ENCODE measurements at regions not wholly inside any gene's neighbourhood (a gene's known extent, or its start where the extent isn't known, plus 50 kb on each side); places are given as distances from the start of the nearest gene placed in this dataset.

GRCh38 chrX:152072236-152072635 lies 66.1 kb downstream of the MAGEA10 start:
- WGBS (ENCODE audit: insufficient coverage, low coverage, missing lambda C conversion rate) = 45% methylated on average over 4 of the region's 4 CpGs
- ATAC-seq (peak; percentile 53), FAIRE-seq (peak; percentile 52), DNase-seq (ENCODE audit: extremely low read depth in 1 of 4, low spot score in 3 of 4) (peak in 3 of 4 experiments; percentile 4 to 22 (median 16))
- intact Hi-C loops (cut with micrococcal nuclease) (no loop called here), in situ Hi-C loops (cut with MboI) (no loop called here)
- Histone ChIP-seq H3K27ac (ENCODE audit: extremely low read depth, low read depth, low read length) (no peak overlapping the region), H2AFZ (ENCODE audit: low read depth, low read length) (peak overlapping the region; percentile 32; the same call in 1 of the 2 replicates), H3K4me2 (ENCODE audit: insufficient read depth, low read length) (no peak overlapping the region), H3K4me1 (replicated peaks in 1 of 2; ENCODE audit: control insufficient read depth in 2 of 2, insufficient read depth in 2 of 2, low read length in 2 of 2) (no peaks in the 10 kb centered on the region; a peak in 1 of 5 replicates), H3K9me1 (ENCODE audit: control insufficient read depth, insufficient read depth, low read length) (no peaks in the 10 kb centered on the region), H3K79me2 (ENCODE audit: control insufficient read depth, insufficient read depth, low read length) (no peaks in the 10 kb centered on the region), H3K27me3 (ENCODE audit: control insufficient read depth in 2 of 2, insufficient read depth in 2 of 2, low read length in 2 of 2) (no peaks in the 10 kb centered on the region), H3K9me3 (replicated peaks; ENCODE audit: control insufficient read depth, insufficient read depth, low read depth, low read length) (no peaks in the 10 kb centered on the region), H3K36me3 (ENCODE audit: control insufficient read depth, insufficient read depth, low read length) (no peaks in the 10 kb centered on the region), H4K20me1 (replicated peaks; ENCODE audit: control insufficient read depth, insufficient read depth, low read length) (no peaks in the 10 kb centered on the region), H3K4me3 (no peak overlapping the region), H3K9ac (ENCODE audit: insufficient read depth in 1 of 2, low read depth in 2 of 2, low read length in 2 of 2) (no peak overlapping the region)
- ChIA-PET CTCF (ENCODE audit: low intra/inter-chr PET ratio) (no interaction called here), POLR2A (no interaction called here)
- BruUV-seq (replicated peaks) = no TSS peak
- TF ChIP-seq TAL1 (IDR thresholded peaks at IDR 0.05) (no peak), ZNF764 (CRISPR knock-in tag; IDR thresholded peaks at IDR 0.05; ENCODE audit: low read depth) (no peak), CBX2 (IDR thresholded peaks at IDR 0.05; ENCODE audit: insufficient read depth, low read length, poor library complexity, severe bottlenecking) (no peak), BCLAF1 (IDR thresholded peaks at IDR 0.05; ENCODE audit: borderline replicate concordance in 1 of 2, control insufficient read depth in 1 of 2, low read depth in 2 of 2, low read length in 1 of 2) (no peak), KDM2B (CRISPR knock-in tag; IDR thresholded peaks at IDR 0.05) (no peak), THAP12 (CRISPR knock-in tag; IDR thresholded peaks at IDR 0.05) (no peak), PTBP1 (IDR thresholded peaks at IDR 0.05; ENCODE audit: low read depth, low read length) (no peak), ATF3 (IDR thresholded peaks at IDR 0.05) (peak; percentile 80), ATF3 (CRISPR knock-in tag; conservative IDR thresholded peaks at IDR 0.05) (no peak), GTF3C2 (IDR thresholded peaks at IDR 0.05; ENCODE audit: borderline replicate concordance, extremely low read depth, insufficient read length) (no peak), SRSF7 (optimal IDR thresholded peaks at IDR 0.05; ENCODE audit: low read depth, low read length) (no peak), SMARCA4 (IDR thresholded peaks at IDR 0.05) (0 out of 2 replicates have a peak, but pooled peaks have one; percentile 33)
